CD4-positive, alpha-beta T cell treated with Interleukin-4 for 4 hours (primary cell): ENCODE measurements at regions not wholly inside any gene's neighbourhood (a gene's known extent, or its start where the extent isn't known, plus 50 kb on each side); places are given as distances from the start of the nearest gene placed in this dataset.
"Not testable (repeated sequence)": the region's sequence is repeated elsewhere in the genome, so short reads cannot be mapped to it uniquely, and the experiment has no call there.

Source experiments
- DNase-seq: peaks from one replicate; pipeline ENCODE4 v3.0.0-alpha.2; 2020

GRCh38 chr15:39499042-39499441 lies 81.8 kb upstream of the THBS1 start:
- no peak for DNase-seq

- DNase-seq = no peak
Observed at GRCh38 chr15:39499681-39500080, 81.2 kb upstream of the THBS1 start.

GRCh38 chr15:39501366-39502081 lies 79.4 kb upstream of the THBS1 start:
- no peak for DNase-seq

- DNase-seq = no peak
Observed at GRCh38 chr15:39502082-39502447, 78.8 kb upstream of the THBS1 start.

- DNase-seq = no peak
Observed at GRCh38 chr15:39502611-39503195, 78.2 kb upstream of the THBS1 start.

GRCh38 chr15:39503526-39503925 lies 77.4 kb upstream of the THBS1 start:
- no peak for DNase-seq

GRCh38 chr15:39504808-39505207 lies 76.1 kb upstream of the THBS1 start:
- DNase-seq = no peak

- DNase-seq = no peak
Observed at GRCh38 chr15:39506146-39506545, 74.7 kb upstream of the THBS1 start.

- no peak for DNase-seq
Observed at GRCh38 chr15:39508536-39508935, 72.3 kb upstream of the THBS1 start.

- DNase-seq = no peak
Observed at GRCh38 chr15:39510001-39510701, 70.7 kb upstream of the THBS1 start.

- DNase-seq = no peak
Observed at GRCh38 chr15:39511000-39511915, 69.6 kb upstream of the THBS1 start.

GRCh38 chr15:39511916-39512260 lies 69.0 kb upstream of the THBS1 start:
- DNase-seq = no peak

GRCh38 chr15:39512643-39513042 lies 68.2 kb upstream of the THBS1 start:
- no peak for DNase-seq

- DNase-seq = no peak
Observed at GRCh38 chr15:39513936-39514335, 66.9 kb upstream of the THBS1 start.

GRCh38 chr15:39514933-39515332 lies 65.9 kb upstream of the THBS1 start:
- no peak for DNase-seq

- no peak for DNase-seq
Observed at GRCh38 chr15:39515765-39516164, 65.1 kb upstream of the THBS1 start.

GRCh38 chr15:39517122-39517855 lies 63.6 kb upstream of the THBS1 start:
- DNase-seq = no peak

GRCh38 chr15:39523968-39524367 lies 56.9 kb upstream of the THBS1 start:
- not testable (repeated sequence) for DNase-seq

GRCh38 chr15:39529457-39529856 lies 51.4 kb upstream of the THBS1 start:
- DNase-seq = no peak

GRCh38 chr15:39530480-39531342 lies 50.2 kb upstream of the THBS1 start:
- no peak for DNase-seq
